Posterior vena cava (tissue), 2 donors: ENCODE measurements at regions not wholly inside any gene's neighbourhood (a gene's known extent, or its start where the extent isn't known, plus 50 kb on each side); places are given as distances from the start of the nearest gene placed in this dataset.

Experiments
- DNase-seq: peaks from one replicate; pipeline ENCODE4 v3.0.0-alpha.2; 2020; ENCODE audit warnings: low spot score
- intact Hi-C, 2 donors: fragments of 100-400 bp; cut with DNase I; formaldehyde crosslinking; loops; one replicate each; pipeline versions ENCODE4 v1.14.1 to v1.14.2; 2022 to 2023
- donor health status: DM: yes; HTN: yes; CAD: no.
- donor health status: DM: yes; HTN: yes; CAD: no.

DNA sequence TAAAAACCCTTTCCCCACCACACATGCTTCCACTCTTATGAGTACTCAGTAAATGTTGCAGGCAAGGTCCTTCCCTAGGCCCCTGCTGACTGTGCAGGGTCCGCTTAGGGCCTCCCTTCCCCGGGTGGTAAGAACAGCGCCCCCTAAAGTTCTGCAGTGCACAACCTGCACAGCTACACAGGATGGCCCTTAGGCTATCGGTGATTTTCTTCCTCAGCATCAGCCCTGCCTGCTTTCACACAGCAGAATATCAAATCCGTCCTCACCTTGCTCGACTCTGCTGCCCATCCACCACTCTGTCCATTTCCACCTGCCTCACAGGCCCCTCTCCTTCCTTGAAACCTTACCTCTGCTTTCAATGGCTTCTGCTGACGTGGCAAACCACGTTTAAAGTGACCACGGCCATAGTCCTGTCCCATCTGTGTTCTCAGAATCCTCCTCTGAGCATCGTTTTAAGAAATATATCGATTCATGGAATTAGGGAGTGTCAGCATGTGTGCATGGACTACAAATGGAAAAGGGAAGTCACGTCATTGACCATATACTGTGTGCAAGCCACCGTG lies 51.4 kb upstream of the TMEM132E start:
- intact Hi-C loops: no loop called here
- DNase-seq: no peak

GRCh38 chr17:34527136-34527907 lies 52.1 kb upstream of the TMEM132E start:
- DNase-seq: no peak
- intact Hi-C loops: no loop called here

DNA sequence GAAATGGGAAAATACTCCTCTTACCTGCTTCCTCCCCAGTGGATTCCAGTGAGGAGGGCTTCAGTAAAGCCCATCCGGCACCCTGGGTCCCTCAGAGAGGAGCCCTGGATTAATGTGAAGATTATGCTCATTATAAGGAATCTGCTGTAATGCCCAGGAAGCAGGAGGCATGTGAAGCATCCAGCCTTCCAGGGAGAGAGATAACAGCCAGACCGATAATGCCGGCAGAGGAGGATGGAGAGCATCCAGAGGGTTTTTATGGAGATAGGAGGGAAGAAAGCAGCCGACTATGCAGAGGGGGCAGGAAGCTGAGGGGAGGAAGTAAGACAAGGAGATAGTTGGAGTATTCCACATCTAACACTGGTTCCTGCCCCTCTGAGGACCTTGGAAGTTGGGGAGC lies 53.7 kb upstream of the TMEM132E start:
- DNase-seq: no peak
- intact Hi-C loops: no loop called here

DNA sequence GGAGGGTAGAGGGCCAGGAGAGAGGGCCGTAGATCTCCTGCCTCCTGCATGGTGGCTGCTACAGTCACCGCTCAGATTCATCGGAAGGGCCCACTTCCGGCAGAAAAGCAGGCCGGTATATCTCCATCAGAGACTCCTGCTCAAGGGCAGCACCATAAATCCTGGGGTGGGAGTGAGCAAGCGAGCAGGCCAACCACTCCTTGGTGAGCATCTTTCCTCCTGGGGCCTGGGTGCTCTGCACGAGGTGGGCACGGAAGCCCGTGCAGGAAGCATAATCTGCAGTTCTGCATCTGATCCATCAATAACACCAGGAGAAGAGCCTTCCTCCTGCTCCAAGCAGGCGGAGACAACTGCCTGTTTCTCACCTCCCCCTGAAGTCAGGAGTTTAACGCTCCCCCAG lies 57.4 kb upstream of the TMEM132E start:
- intact Hi-C loops: no loop called here
- DNase-seq: no peak

DNA sequence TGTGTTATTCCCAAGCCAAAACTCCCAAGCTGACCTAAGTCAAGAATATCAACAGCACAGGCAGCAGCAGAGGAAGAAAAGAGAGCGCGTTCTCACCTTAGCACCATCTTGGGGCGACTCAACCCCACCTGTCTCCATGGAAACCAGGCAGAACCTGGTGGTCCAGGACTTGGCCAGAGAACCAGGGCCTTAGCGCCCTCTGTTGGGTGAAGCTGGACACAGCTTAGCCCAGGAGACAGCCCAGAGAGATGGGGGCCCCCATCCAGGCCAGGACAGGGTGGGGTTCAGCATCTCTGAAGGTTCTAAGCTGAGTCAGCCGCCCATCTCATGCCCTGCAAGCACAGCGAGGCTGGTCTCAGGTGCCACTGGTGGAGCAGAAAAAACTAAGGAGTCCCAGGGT lies 60.1 kb upstream of the TMEM132E start:
- no peak for DNase-seq
- intact Hi-C loops: no loop called here

DNA sequence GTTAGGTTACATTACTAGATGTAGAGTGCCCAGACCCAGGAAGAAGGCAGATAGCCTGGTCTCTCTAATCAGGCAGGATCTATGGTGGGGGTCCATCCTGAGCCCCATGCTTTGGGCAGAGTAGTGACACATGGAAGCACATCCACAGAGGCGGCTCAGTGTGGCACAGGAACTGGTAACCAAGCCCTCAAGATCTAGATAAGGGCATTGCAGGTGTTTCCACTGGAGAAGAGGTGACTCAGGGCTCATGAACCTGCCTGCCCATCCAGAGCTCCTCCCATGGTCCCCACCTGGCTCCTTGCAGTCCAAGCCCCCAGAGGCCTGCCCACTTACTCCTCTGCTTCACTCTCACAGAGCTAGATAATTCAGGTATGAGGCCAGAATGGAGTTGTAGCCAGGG lies 62.0 kb upstream of the TMEM132E start:
- no peak for DNase-seq
- intact Hi-C loops: no loop called here

DNA sequence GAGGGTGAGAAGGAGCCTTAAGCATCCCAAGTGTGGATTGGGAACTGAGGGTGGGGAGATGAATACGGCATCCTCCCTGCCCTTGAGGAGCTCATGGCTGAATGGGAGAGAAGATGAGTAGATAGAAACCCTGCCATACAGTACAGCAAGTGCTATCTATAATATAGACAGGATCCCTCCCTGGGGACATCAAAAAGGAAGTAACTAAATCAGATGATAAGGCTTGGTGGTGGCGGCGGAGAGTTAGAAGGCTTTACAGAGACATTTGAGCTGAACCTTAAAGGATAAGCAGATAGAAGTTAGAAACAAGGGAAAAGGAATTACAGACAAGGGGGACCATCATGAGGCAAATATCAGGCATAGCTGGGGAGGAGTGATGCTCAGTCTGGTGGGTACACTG lies 67.5 kb upstream of the TMEM132E start:
- intact Hi-C loops: no loop called here
- DNase-seq: no peak

DNA sequence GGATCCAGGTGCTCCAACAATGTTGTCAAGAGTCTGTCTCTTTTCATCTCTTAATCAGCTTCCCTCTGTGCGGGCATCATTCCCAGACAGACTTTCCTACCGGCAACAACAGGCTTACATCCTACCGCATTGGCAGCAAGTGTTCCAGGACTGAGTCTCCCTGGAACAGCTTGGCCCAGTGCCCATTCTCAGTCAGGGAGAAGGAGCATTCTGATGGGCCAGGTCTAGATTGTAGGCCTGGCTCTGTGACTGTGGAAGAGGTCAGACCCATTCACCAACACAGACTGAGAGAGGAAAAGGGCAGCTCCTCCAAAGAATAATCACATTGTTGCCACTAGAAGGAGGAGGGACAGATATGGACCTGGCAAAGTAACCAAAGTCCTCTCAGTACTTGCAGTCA lies 68.1 kb upstream of the TMEM132E start:
- intact Hi-C loops: no loop called here
- no peak for DNase-seq

- intact Hi-C loops: no loop called here
- DNase-seq: no peak
These were observed 74.4 kb upstream of the TMEM132E start for GRCh38 chr17:34504814-34505484.

DNA sequence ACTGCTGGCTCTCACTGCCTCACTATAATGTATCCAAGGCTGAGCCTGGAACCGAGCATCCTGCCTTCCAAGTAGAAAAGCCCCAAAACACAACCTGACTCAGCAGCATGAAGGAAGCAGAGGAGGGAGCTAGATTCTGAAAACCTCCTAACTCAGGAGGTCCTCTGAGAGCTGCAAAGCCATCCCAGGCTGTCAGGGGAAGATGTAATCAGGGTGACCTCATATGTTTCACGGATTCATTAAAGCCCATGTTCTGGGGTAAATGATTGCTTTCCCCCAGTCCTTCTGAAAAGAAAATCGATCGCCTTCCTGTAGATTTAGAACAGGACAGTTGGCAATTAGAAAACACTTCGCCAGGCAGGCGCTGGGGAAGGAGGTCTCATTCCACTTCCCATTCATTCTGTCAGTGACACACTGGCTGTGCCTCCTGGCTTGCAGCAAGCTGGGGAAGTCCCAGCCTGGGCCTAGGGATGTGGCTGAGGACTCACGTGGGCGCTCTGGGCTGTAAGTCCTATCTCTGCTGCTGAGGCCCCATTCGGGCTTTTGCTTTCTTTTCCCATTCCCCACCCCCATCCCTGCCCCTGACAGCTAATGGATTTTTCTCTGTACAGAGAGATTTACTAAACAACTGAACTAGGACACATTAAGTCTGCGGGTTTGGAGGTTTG lies 75.7 kb upstream of the TMEM132E start:
- peak; percentile 84 for DNase-seq
- intact Hi-C loops: no loop called here

GRCh38 chr17:34502426-34502825 lies 77.0 kb upstream of the TMEM132E start:
- intact Hi-C loops: no loop called here
- DNase-seq: no peak

DNA sequence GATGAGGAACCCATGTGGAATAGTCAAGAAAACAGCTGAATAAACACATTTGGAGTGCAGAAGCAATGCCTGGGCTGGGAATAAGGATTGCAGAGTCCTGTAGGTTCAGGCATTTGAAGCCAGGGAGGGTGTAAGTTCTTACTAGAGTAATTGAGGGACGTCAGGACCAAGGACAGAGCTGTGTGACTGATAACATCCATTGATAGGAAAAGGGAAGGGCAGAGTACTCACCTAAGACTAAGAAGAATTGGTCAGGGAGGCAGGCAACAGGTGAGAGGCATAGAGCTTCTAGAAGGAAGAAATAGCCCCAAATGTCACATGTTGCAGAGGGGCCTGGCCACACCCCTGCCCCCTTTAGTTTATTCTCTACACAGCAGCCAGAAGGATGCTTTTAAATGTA lies 79.8 kb upstream of the TMEM132E start:
- intact Hi-C loops: no loop called here
- DNase-seq: no peak

DNA sequence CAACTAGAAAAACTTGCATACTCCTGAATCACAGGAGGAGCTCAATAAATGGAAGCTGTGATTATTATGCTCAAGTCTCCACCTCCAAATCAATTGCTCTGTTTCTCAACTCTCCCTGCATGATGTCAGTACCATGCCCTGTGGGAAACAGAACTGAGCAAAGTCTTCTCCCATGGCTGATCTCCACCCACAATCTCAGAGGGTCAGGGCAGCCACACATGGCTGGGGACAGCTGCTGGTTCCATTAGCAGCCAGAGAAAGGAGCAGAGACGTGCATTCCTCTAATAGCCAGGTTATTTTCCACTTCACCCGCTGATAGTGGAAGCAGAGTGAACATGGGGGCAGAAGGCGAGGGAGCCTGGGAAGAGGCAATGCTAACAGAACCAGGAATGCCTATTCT lies 85.5 kb upstream of the TMEM132E start:
- intact Hi-C loops: no loop called here
- DNase-seq: no peak

DNA sequence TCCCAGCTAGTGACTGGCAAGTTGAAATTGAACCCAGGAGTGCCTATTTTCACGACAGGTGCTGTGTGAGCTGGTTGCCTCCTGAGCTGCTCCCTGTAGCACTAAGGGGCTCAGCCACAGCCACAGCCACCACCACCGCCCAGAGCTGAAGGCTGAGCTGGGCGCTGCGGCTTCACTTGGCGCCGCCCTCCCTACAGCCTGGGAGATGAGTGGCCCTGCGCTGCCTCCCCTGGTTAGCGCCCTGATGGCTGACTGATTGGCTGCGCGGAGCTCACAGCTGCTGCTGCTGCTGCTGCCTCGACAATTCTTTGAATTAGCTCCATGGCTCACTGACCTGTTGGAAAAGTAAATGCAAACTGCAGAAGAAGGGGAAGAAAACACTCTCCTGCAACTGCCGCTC lies 91.8 kb upstream of the TMEM132E start:
- intact Hi-C loops: loop anchor here in 1 of 2 donors (5.0 kb wide), 1 partner anchor 1555 kb away; no protein-coding TSS in a partner anchor
- DNase-seq: no peak

DNA sequence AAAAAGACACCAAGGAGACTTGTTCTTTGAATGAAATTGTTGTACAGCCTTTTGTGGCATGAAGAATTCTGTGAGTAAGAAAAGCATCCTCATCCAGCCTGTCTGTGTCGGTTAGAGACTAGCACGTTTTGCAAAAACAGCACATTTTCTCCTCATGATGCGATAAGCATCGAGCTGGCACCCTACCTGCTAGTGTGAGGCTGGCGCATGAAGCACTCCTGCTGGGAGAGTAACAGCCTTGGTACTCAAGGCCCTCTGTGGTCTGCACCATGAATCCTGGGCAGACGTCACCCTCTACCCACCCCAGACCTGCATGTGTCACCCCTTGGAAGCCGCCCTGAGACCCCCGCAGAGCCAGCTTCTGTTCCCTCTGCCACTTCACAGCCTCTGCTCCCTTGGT lies 92.6 kb upstream of the TMEM132E start:
- no peak for DNase-seq
- intact Hi-C loops: loop anchor here in 1 of 2 donors (5.0 kb wide), 1 partner anchor 1554 kb away; no protein-coding TSS in a partner anchor

DNA sequence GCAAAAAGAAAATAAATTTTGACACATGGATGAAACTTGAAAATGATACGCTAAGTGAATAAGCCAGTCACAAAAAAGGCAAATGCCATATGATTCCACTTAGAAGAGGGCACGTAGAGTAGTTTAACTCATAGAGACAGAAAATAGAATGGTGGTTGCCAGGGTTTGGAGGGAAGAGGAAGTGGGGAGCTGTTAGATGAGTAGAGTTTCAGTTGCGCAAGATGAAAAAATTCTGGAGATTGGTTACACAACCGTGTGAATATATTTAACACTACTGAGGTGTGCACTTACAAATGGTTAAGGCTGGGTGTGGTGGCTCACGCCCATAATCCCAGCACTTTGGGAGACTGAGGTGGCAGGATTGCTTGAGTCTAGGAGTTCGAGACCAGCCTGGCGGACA lies 93.4 kb upstream of the TMEM132E start:
- intact Hi-C loops: loop anchor here in 1 of 2 donors (5.0 kb wide), 1 partner anchor 1554 kb away; no protein-coding TSS in a partner anchor
- no peak for DNase-seq

DNA sequence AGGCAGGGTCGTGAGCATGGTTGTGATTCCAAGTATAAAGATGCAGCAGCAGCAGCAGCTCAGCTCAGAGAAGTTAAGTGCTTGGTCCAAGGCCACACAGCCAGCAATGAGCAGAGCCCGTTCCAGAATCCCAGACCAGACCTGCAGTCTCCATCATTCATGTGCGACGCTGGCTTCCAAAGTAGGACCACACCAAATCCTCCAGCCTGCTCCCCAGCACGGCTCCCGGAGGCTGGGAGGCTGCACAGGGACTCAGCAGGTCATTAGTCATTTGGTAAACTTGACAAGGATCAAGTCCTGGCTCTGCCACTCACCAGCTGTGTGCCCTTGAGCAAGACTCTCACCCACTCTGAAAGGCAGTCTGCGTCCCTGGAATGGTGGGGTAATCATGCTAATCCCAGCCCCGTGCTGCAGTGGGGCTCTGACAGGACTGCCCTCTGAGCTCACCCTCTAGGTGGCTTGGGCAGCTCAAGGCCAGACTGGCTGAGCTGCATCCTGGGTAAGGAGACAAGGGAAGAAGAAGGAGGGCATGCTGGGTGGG lies 95.1 kb upstream of the TMEM132E start:
- intact Hi-C loops: no loop called here
- DNase-seq: no peak

- intact Hi-C loops: no loop called here
These were observed 96.7 kb upstream of the TMEM132E start for GRCh38 chr17:34482730-34483129.

GRCh38 chr17:34481779-34482178 lies 97.6 kb upstream of the TMEM132E start:
- no peak for DNase-seq
- intact Hi-C loops: no loop called here

More at GRCh38 chr17:34482730-34483129, 96.7 kb upstream of the TMEM132E start:
- DNase-seq: no peak

DNA sequence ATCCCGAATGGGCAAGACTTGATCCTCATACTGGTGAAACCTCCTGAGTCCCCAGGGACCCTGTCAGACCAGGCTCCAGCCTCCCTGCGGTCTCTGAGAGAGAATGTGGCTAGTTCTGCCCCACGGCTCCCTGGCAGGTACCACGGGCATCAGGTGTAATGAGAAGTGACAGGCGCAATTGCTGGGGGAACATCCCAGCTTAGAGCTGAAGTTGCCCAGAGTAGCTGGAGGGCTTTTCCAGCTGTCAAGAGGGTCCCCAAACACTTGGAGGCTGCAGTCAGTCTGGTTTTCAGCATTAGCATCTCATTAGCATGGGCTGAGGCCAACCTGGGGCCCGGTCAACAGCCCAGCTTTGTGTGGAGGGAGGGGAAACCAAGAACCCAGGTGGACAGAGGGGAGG lies 100.0 kb upstream of the TMEM132E start:
- peak; percentile 47 for DNase-seq
- intact Hi-C loops: no loop called here
